GM23338 (cell line): ENCODE measurements at regions not wholly inside any gene's neighbourhood (a gene's known extent, or its start where the extent isn't known, plus 50 kb on each side); places are given as distances from the start of the nearest gene placed in this dataset.

Experiments
- ATAC-seq: fragments of 200-7000 bp; cut with Tn5 transposase; 3 replicates; pipeline ENCODE4 v1.9.1; 2020
- DNase-seq: peaks from one replicate; pipeline ENCODE4 v3.0.0-alpha.2; 2015; ENCODE audit warnings: low spot score
- H2AFZ ChIP-seq: fragments of 200-600 bp; sonication (generic); 2 replicates; pipeline ENCODE4 v1.8.0; 2016; ENCODE audit warnings: antibody characterized with exemption, mild to moderate bottlenecking, moderate library complexity
- H3F3A ChIP-seq: fragments of 200-600 bp; sonication (generic); replicated peaks from 2 replicates; pipeline ENCODE4 v1.8.0; 2017; ENCODE audit warnings: antibody characterized with exemption, mixed run types, low read depth
- H3K27ac ChIP-seq: fragments of 200-600 bp; sonication (generic); 2 replicates; pipeline ENCODE4 v1.6.1; 2016; ENCODE audit warnings: low read depth
- H3K27me3 ChIP-seq: fragments of 200-600 bp; sonication (generic); 2 replicates; pipeline ENCODE4 v1.8.0; 2016; ENCODE audit warnings: mild to moderate bottlenecking, mixed run types, moderate library complexity; ENCODE audit not compliant: insufficient read depth
- H3K36me3 ChIP-seq: fragments of 200-600 bp; sonication (generic); 2 replicates; pipeline ENCODE4 v1.8.0; 2016; ENCODE audit warnings: mild to moderate bottlenecking; ENCODE audit not compliant: insufficient read depth
- H3K4me1 ChIP-seq: fragments of 200-600 bp; sonication (generic); 2 replicates; pipeline ENCODE4 v1.8.0; 2016; ENCODE audit warnings: mild to moderate bottlenecking, moderate library complexity; ENCODE audit not compliant: insufficient read depth
- H3K4me2 ChIP-seq: fragments of 200-600 bp; sonication (generic); 2 replicates; pipeline ENCODE4 v1.7.1; 2017; ENCODE audit warnings: mixed run types
- H3K4me3 ChIP-seq: fragments of 200-600 bp; sonication (generic); 2 replicates; pipeline ENCODE4 v1.6.1; 2016; ENCODE audit warnings: mixed run types
- H3K79me2 ChIP-seq: fragments of 200-600 bp; sonication (generic); replicated peaks from 2 replicates; pipeline ENCODE4 v1.8.0; 2017; ENCODE audit warnings: mild to moderate bottlenecking; ENCODE audit not compliant: insufficient read depth
- H3K9me2 ChIP-seq: fragments of 200-600 bp; sonication (generic); 2 replicates; pipeline ENCODE4 v1.8.0; 2017; ENCODE audit not compliant: insufficient read depth
- H4K20me1 ChIP-seq: fragments of 200-600 bp; sonication (generic); replicated peaks from 2 replicates; pipeline ENCODE4 v1.8.0; 2017; ENCODE audit warnings: mild to moderate bottlenecking; ENCODE audit not compliant: insufficient read depth
- H3K27ac Mint-ChIP-seq: 2 replicates; pipeline ENCODE4 v1.8.0; 2020; ENCODE audit warnings: inconsistent platforms, mild to moderate bottlenecking, moderate library complexity, mixed read lengths
- H3K27me3 Mint-ChIP-seq: 3 replicates; pipeline ENCODE4 v1.8.0; 2022; ENCODE audit warnings: low read depth, mild to moderate bottlenecking, moderate library complexity, mixed read lengths, inconsistent platforms; ENCODE audit not compliant: insufficient read depth, poor library complexity
- H3K36me3 Mint-ChIP-seq: 3 replicates; pipeline ENCODE4 v1.8.0; 2021; ENCODE audit warnings: low read depth, mild to moderate bottlenecking, inconsistent platforms, moderate library complexity, mixed read lengths
- H3K4me1 Mint-ChIP-seq: 3 replicates; pipeline ENCODE4 v1.8.0; 2020; ENCODE audit warnings: mild to moderate bottlenecking, inconsistent platforms, mixed read lengths
- H3K4me3 Mint-ChIP-seq: 3 replicates; pipeline ENCODE4 v1.8.0; 2021; ENCODE audit warnings: moderate library complexity, mild to moderate bottlenecking, inconsistent platforms, mixed read lengths
- H3K9me3 Mint-ChIP-seq: 3 replicates; pipeline ENCODE4 v1.8.0; 2020; ENCODE audit warnings: moderate library complexity, mild to moderate bottlenecking, inconsistent platforms, mixed read lengths
- CREB1 ChIP-seq: fragments of 250-450 bp; sonication (Bioruptor Pico); IDR thresholded peaks from 2 replicates; pipeline ENCODE4 v1.5.0; 2020; ENCODE audit warnings: low read depth, mild to moderate bottlenecking, moderate library complexity
- CTCF ChIP-seq, 2 experiments: fragments of 200-600 bp in 1 of 2; sonication (generic) in 1 of 2; conservative IDR thresholded peaks; 2 replicates each; pipeline versions ENCODE4 v1.5.1 to v1.6.1; 2016 to 2017; ENCODE audit warnings: antibody characterized with exemption in 2 of 2, low read depth in 2 of 2, mild to moderate bottlenecking in 2 of 2, moderate library complexity in 1 of 2
- ETS1 ChIP-seq: IDR thresholded peaks from 2 replicates; pipeline ENCODE4 v1.6.1; 2016; ENCODE audit warnings: antibody characterized with exemption
- JUNB ChIP-seq: IDR thresholded peaks from one replicate; pipeline ENCODE4 v1.6.1; 2016; ENCODE audit warnings: antibody characterized with exemption; ENCODE audit not compliant: unreplicated experiment
- NANOG ChIP-seq: IDR thresholded peaks from 2 replicates; pipeline ENCODE4 v1.6.1; 2016; ENCODE audit warnings: antibody characterized with exemption, borderline replicate concordance
- REST ChIP-seq: IDR thresholded peaks from one replicate; pipeline ENCODE4 v1.6.1; 2018; ENCODE audit warnings: antibody characterized with exemption; ENCODE audit not compliant: unreplicated experiment
- STAT1 ChIP-seq: IDR thresholded peaks from one replicate; pipeline ENCODE4 v1.6.1; 2016; ENCODE audit warnings: antibody characterized with exemption; ENCODE audit not compliant: unreplicated experiment
- ZNF114 ChIP-seq: fragments of 250-450 bp; sonication (Bioruptor Pico); IDR thresholded peaks from 2 replicates; pipeline ENCODE4 v1.5.0; 2020; ENCODE audit warnings: mild to moderate bottlenecking, moderate library complexity
- ZNF462 ChIP-seq: fragments of 250-450 bp; sonication (Bioruptor Pico); IDR thresholded peaks from 2 replicates; pipeline ENCODE4 v1.5.0; 2020; ENCODE audit warnings: mild to moderate bottlenecking, moderate library complexity

GRCh38 chr9:129231022-129231739, 53.1 kb upstream of the IER5L start:
- Histone ChIP-seq H3K27me3 (no peaks in the 10 kb centered on the region), H3F3A (no peaks in the 10 kb centered on the region), H3K4me1 (peaks cover 1% of the 10 kb centered on the region), H3K36me3 (no peaks in the 10 kb centered on the region), H4K20me1 (no peaks in the 10 kb centered on the region), H3K9me2 (peaks cover 2% of the 10 kb centered on the region; the same call in 1 of the 2 replicates), H2AFZ (no peak overlapping the region), H3K27ac (no peak overlapping the region), H3K4me3 (no peak overlapping the region), H3K79me2 (no peaks in the 10 kb centered on the region), H3K4me2 (no peak overlapping the region)
- no peak for ATAC-seq
- Mint-ChIP-seq H3K9me3 (no peaks in the 10 kb centered on the region), H3K4me3 (no peak overlapping the region), H3K36me3 (no peaks in the 10 kb centered on the region), H3K27ac (no peak overlapping the region), H3K27me3 (peaks cover 7% of the 10 kb centered on the region), H3K4me1 (peaks cover 3% of the 10 kb centered on the region; the same call in 1 of the 3 replicates)
- TF ChIP-seq CTCF (conservative IDR thresholded peaks at IDR 0.05; ENCODE audit: low read depth in 2 of 2) = no peak
- no peak for TF ChIP-seq ETS1
- no peak for TF ChIP-seq STAT1
- TF ChIP-seq REST = no peak
- no peak for TF ChIP-seq CREB1 (CRISPR knock-in tag)
- no peak for TF ChIP-seq JUNB
- DNase-seq = no peak

- Histone ChIP-seq H3F3A (no peaks in the 10 kb centered on the region), H3K79me2 (no peaks in the 10 kb centered on the region), H3K4me2 (no peak overlapping the region), H3K9me2 (peaks cover 2% of the 10 kb centered on the region; the same call in 1 of the 2 replicates), H3K27me3 (no peaks in the 10 kb centered on the region), H2AFZ (no peak overlapping the region), H3K4me3 (no peak overlapping the region), H3K4me1 (peaks cover 8% of the 10 kb centered on the region), H3K36me3 (no peaks in the 10 kb centered on the region), H3K27ac (no peak overlapping the region), H4K20me1 (0 out of 2 replicates have a peak, but pooled peaks cover 4% of the 10 kb centered on the region)
- peaks cover 10% of the 10 kb centered on the region for H3K27me3 Mint-ChIP-seq
- no peak for TF ChIP-seq ZNF462 (CRISPR knock-in tag)
- TF ChIP-seq ZNF114 = no peak
- no peak for TF ChIP-seq JUNB
- no peak for TF ChIP-seq NANOG
- H3K9me3 Mint-ChIP-seq = no peaks in the 10 kb centered on the region
- DNase-seq = no peak
- no peaks in the 10 kb centered on the region for H3K36me3 Mint-ChIP-seq
- H3K4me1 Mint-ChIP-seq = peaks cover 7% of the 10 kb centered on the region; the same call in 2 of the 3 replicates
- no peak overlapping the region for H3K4me3 Mint-ChIP-seq
- no peak overlapping the region for H3K27ac Mint-ChIP-seq
- ATAC-seq = no peak
These were observed 52.2 kb upstream of the IER5L start for GRCh38 chr9:129230302-129230701.
